ENCODE measurements at regions not wholly inside any gene's neighbourhood (a gene's known extent, or its start where the extent isn't known, plus 50 kb on each side); places are given as distances from the start of the nearest gene placed in this dataset.
"Not testable (repeated sequence)": the region's sequence is repeated elsewhere in the genome, so short reads cannot be mapped to it uniquely, and the experiment has no call there.

DNA sequence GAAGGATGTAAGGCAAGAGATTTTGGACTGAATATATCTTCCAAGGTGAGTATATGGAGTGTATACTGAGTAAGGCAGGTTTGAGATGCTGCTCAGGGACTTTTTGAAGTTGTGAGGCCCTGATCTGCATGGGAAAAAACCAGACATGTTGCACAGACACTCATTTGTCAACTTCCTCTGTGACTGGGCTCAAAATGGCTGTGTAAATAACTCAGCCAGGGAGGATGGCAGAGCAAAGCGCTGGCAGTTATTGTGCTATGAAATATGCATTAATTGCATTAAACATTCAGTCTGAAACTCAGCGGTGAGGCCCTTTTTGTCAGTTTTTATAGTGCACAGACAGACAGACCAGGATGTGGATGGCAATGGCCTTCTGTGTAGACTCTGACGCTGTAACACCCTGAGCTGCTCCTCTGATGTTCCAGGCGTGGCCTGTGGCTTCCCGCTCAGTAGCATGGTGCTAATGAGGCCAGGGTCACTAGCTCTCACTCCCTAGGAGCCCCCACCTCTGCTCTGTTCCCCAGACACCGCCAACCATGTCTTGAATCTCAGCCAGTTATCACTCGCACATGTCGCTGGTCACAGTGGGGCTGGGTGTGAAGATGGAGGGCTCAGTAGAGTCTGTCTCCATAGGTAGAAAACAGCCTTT, 307.0 kb upstream of the PROX1 start:
- DNase-seq (ENCODE audit: low read depth): no peak

DNA sequence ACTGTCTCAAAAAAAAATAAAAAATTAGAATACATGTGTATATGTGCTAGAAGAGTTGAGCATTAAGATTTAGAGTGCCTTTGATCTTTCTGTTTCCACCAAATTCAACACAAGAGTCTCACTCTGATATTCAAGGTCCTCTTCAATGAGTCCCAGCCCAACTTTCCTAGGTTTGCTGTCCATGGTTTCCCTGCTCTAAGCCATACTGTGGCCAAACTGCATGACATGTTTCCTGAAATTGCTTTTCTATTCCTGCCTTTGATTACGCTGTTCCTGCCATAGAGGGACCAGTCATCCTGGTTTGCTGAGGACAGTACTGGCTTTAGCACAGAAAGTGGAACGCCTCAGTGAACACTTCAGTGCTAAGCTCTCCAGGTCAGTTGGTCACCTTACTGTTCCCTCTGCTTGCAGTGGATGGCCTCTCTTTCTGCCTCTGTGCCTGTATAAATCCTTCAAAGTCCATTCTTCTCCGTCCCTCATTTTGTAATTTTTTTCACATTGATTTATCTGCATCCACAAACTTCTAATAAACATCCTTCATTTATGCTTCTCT, 305.9 kb upstream of the PROX1 start:
- no peak for DNase-seq (ENCODE audit: low read depth)

DNA sequence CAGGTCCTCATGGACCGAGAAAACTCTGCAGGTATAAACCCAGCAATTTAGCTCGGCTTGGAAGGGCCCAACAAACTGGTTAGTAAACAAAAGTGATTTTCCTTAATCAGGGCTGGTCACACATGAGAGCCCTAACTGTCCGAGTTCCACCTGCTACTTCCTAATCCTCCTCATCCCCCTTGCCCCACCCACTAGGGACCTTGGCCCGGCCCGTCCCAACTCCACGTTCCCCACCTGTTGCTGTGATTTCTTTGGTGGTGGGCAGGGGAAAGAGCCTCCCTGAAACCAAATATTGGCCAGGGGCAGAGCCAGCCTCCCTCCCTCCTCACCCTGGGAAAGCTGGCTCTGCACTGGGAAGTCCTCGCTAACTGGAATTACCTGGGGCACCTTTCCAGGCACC, 304.2 kb upstream of the PROX1 start:
- DNase-seq (ENCODE audit: low read depth): no peak

DNA sequence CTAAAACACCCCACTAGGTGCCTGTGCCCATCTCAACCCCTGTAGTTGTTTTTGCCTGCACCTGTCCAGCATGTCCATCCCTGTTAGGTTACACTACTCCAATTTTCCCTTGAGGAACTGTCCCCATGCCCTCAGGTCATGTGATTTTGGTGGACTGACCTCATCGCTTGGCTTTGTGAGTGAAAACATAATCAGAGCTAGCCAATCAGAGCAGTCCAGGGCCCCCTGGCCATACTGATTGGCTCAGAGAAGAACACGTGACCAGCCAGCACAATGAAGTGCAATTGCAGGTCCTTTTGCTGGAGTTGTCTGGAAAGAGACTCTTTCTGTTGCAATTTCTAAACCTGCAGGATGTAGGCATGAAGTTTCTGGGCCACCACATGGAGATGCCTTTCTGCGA, 303.3 kb upstream of the PROX1 start:
- no peak for DNase-seq (ENCODE audit: low read depth)

DNA sequence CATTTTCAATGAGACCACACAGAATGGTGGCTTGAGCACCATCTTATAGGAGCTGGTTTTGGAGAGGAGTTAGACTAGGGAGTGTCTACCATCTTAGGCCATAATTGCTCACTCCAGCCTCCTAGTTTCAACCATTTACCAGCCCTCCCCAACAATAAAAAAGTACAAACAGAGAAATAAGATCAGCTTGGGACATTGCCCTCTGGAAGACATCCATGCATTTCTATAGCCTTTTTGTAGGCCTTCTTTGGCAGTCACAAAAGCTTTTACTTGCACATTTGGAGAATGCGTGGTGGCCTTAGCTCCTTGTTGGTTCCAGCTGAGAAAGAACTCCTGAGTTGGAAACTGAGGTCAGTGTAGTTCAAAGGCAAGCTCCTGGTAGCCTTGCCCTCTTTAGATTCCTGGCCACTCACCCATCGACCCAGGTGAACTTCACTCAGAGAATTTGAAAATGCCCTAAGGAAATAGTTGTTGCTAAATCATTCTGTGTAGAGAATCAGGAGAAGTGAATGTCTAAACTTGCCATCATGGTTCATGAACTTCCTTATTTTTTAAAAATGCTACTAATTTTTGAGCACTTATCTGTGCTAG, 301.7 kb upstream of the PROX1 start:
- no peak for DNase-seq (ENCODE audit: low read depth)

DNA sequence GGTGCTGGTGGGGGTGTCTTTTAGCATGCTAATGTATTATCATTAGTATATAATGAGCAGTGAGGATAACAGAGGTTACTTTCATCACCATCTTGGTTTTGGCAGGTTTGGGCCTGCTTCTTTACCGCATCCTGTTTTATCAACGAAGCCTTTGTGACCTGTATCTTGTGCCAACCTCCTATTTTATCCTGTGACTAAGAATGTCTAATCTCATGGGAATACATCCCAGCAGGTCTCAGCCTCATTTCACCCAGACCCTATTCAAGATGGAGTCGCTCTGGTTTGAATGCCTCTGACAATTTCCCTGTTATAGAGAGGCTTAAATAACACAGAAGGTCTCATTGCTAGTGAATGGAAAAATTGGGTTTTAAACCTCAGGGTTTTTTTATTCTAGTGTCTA, 300.8 kb upstream of the PROX1 start:
- no peak for DNase-seq (ENCODE audit: low read depth)

DNA sequence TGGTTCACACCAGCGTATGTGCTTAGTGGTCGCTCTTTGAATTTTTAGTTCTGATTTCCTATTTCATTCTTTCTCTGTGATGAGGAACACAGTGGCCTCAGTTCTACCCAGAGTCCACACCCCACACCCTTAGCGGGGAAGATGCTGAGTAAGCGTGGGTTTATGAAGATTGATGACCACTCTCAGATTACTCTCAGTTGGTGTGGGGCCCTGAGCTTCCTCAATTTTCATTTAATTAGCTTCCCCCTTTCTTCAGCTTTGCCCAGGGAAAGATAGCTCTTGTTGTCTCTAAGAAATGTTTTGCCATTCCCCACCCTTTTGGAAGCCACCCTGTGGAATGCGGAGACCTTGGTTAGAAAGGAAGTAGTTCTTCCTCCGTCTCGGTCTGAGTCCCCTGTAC, 299.9 kb upstream of the PROX1 start:
- DNase-seq (ENCODE audit: low read depth): no peak

DNA sequence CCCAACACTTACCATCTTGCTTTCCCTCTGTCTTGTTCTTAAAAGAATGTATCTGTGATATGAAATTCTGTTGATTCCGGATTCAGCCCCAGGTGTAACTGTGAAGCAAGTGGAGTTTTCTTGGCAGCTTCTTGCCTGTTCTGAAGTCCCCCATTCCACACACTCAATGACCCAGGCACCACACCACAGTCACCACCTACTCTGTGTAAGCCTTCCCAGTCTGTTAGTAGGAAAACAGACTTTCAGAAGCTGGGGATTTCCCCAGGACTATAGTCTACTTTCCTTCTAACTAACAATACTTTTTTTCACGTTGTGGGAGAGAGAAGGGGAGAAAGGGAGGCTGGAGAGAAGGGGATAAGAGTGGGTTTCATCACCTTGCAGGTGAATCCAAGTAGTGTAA, 299.1 kb upstream of the PROX1 start:
- DNase-seq (ENCODE audit: low read depth): no peak

DNA sequence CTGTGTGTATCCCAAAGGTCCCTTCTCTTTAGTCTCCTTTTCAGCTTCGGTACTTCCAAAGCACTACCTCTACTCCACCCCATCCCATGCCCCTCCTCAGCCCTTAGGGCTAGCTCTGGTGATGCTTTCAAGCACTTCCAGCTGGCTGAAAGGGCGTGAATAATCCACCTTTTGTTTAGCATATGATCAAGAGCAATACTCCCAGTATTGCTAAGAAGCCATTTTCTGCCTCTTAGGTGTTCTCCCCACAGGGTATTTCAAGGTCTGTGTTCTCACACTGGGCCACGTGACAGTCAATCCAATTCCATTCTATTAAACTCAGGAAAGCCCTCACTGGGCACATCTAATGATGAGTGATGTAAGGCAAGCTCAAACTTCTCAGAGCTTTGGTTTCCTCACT, 298.5 kb upstream of the PROX1 start:
- DNase-seq (ENCODE audit: low read depth): no peak

DNA sequence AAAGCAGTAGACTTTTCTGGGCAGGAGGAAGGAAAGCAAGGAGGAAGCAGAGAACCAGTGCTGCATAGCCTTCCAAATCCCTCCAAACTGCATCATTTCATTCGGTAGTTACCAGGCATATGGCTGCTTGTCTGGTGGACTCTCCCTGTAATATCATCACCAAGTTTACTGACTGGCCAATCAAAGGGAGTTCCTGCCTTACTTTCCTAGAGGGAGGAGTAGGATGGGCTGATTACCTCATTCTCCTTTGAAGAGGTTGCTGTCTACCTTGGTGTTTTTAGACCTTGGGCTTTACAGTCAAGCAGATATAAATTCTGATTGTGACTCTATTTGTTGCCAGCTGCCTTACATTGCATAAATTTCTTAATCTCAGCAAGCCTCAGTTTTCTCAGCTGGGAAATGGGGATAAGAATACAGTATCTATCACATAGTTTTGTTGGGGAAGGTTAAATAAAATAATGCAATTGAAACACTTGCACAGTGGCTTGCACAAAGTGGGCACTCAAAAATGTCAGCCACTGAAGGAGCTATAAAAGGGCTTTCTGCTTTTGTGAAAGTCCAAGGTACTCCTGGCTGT, 297.3 kb upstream of the PROX1 start:
- DNase-seq (ENCODE audit: low read depth): no peak

DNA sequence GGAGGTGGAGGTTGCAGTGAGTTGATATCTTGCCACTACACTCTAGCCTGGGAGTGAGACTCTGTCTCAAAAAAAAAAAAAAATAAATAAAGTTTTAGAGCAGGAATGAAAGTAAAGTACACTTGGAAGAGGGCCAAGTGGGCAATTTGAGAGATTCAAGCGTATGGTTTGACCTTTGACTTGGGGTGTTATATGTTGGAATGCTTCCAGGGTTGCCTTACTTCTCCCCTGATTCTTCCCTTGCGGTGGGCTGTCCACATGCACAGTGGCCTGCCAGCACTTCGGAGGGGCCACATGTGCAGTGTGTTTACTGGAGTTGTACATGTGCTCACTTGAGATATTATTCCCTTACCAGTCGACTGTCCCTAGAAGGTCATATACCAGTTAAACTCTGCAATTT, 295.5 kb upstream of the PROX1 start:
- no peak for DNase-seq (ENCODE audit: low read depth)

DNA sequence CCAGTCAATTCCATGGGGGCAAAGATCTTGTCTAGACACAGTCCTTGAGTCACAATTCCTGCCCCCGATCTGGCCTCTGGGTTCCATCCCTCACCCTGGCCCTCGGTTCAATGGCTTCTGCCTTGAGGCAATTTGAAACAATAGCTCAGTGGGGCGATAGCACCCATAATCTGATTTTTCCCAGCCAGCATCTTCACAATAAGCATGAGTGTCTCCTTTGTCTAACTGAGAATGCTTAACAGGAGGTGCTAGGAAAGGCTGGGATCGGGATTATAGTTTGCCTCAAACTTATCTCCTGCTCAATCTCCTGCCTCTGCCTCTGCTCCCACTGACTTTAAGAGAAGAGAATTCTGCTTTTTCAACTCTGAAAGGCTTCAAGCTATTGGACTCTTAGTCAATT, 293.9 kb upstream of the PROX1 start:
- no peak for DNase-seq (ENCODE audit: low read depth)

DNA sequence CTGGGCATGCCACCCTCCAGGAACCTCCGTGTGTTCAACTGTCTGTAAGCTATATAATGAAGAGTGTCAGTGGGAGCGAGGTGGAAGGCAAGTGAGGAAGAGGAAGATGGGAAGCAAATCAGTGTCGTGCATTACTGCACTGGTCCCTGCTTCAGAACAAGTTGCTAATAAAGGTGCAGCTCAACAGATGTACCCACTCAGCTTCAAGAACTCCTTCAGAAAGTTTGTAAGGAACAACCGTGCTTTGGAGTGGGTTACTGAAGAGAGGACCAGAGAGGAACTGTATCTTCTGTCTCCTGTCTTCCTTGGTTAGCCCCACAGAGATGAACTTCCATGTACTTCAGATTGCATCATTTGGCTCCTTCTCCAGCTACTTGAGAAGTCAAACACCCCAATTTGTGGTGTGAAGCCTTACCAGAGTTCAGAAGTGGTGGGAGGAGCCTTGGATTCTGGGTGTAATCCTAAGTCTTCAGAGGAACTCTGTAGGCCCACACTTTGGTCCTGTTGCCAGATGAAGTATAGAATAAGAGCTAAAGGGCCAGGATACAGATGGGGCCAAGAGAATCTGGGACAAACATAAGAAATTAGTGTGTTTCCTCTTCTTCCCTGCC, 290.5 kb upstream of the PROX1 start:
- DNase-seq (ENCODE audit: low read depth): no peak

DNA sequence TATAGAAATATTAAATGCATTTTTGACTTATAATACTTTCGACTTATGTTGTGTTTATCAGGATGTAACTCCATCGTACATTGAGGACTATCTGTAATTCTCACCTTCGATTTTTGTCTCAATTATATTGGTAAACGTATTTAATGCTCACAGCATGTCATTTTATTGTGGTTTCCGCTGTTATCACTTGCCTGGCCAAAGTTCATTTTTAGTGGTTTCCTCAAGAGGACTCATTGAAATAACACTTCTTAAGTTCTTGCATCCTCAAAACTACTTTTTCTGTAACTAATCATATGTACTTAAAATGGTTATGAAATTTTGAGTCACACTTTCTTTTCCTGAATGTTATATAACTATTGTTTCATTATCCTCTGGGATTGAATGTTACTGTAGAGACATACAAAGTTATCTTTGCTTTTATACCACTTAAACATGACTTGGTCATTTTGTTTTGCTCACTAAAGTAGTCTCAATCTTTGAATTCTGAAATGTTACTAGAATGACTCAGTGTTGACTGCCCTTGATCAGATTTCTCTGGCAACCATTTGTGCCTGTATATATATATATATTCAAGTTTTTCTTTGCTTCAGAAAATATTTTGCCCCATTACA, 289.6 kb upstream of the PROX1 start:
- no peak for DNase-seq (ENCODE audit: low read depth)

DNA sequence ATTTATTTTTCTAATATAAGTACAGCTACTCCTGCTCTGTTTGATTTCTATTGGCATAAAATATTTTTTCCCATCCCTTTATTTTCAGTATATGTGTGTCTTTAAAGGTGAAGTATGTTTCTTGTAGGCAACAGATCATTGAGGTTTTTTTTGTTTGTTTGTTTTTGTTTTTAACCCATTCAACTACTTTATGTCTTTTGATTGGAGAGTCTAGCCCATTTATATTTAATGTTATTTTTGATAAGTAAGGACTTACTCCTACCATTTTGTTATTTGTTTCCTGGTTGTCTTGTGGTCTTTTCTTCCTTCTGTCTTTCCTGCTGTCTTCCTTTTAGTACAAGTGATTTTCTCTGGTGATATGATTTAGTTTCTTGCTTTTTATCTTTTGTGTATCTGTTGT, 285.1 kb upstream of the PROX1 start:
- no peak for DNase-seq (ENCODE audit: low read depth)

DNA sequence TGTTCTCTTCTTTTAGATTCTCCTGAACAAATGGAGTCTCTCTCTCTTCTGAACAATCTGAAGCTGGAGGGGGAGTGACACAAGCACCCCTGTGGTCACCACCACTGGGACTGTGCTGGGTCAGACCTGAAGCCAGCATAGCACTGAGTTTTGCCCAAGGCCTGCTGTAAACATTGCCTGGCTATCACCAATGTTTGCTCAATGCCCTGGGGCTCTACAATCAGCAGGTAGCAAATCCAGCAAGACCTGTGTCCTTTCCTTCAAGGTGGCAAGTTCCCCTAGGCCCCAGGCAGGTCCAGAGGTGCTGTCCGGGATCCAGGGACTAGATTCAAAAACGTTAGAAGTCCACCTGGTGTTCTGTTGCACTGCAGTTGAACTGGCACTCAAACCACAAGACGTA, 282.8 kb upstream of the PROX1 start:
- DNase-seq (ENCODE audit: low read depth): no peak

DNA sequence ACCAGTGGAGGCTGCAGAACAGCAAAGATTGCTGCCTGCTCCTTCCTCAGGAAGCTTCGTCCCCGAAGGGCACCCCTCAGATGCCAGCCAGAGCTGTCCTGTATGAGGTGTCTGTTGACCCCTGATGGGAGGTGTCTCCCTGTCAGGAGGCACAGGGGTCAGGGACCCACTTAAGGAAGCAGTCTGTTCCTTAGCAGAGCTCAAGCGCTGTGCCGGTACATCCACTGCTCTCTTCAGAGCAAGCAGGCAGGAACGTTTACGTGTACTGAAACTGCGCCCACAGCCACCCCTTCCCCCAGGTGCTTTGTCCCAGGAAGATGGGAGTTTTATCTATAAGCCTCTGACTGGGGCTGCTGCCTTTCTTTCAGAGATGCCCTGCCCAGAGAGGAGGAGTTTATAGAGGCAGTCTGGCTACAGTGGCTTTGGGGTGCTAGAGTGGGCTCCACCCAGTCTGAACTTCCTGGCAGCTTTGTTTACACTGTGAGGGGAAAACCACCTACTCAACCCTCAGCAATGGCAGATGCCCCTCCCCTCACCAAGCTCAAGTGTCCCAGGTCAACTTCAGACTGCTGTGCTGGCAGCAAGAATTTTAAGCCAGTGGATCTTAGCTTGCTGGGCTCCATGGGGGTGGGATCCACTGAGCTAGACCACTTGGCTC, 275.8 kb upstream of the PROX1 start:
- DNase-seq (ENCODE audit: low read depth): not testable (repeated sequence)

DNA sequence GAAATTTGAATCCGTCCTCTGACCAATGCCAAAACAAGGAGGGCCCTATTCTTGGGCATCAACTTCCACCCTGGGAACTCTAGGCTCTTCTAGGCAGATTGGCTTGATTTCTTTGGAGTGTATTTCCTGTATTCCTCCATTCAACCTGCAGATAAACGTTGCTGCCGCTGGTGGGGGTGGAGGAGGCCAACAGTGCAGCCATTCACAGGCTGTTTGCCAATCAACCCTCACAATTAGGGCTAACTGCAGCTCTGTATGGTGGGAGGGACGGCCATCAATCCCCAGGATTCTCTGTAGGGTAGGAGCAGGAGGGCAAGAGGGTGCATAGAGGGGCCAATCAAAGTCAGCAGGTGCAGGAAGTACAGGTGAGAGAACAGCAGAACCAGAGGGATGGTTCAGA, 273.1 kb upstream of the PROX1 start:
- DNase-seq (ENCODE audit: low read depth): no peak

DNA sequence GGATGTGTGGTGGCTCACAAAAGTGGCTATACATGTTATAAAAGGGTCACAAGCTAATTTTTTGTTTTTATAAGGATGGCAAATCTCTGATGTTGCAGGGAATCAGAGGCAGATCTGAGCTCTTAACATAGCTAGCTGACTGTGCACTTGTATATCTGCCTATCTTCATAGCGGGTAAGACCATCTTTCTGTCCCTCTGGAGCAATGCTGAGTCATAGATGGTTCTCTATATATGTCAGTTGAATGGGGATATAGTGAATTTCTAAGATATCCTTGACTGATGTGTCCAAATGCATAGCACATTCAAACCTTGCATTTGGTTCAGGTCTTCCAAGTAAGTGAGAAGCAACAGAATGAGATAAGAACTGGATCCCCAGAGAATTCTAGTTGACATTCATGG, 272.6 kb upstream of the PROX1 start:
- DNase-seq (ENCODE audit: low read depth): no peak

DNA sequence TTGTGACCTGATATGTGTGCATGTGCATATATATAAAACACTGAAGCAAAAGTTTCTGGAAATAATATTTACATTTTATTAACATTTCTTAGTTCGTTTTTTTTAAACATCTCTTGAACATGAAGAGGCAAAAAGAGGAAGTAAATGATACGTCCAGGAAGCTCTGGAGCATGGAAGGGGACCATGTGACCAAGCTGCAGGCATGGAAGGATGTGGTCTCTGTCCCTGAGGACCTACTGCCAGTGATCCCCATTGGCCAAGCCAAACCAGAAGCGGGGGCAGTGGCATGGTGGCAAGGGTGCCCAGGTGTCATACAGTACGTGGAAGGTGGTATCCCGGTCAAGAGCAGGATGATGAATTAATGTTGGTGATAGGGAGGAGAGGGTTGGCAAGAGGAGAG, 268.3 kb upstream of the PROX1 start:
- DNase-seq (ENCODE audit: low read depth): no peak

DNA sequence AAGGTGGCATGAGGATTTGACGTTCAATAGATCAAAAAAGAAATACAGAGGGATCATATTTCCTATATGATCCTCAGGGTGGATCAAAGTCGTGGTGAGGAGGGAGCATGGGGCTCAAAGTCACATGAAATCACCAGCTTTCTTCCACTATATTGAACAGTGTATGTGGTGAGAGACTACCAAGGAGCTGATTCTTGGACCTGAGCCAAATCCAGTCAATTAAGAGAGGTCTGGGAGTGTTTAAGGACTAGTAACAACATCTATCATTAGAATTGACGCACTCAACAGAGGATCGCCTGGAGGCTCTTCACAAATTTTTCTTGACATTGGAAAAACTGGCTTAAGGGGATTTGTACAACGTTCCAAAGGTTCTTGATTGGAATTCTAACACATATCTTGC, 267.7 kb upstream of the PROX1 start:
- no peak for DNase-seq (ENCODE audit: low read depth)

DNA sequence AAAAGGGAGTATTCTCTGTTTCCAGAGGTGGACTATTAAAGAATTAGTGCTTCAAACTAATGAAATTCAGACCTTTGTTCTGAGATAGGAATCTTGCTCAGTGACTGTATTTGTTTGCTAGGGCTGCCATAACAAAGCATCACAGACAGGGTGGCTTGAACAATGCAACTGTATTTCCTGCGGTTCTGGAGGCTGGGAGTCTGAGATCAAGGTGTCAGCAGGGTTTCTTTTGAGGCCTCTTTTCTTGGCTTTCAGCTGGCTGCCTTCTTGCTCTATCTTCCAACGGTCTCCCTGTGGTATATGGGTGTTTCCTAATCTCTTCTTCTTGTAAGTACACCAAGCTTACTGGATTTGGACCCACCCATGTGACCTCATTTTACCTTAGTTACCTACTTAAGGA, 264.6 kb upstream of the PROX1 start:
- no peak for DNase-seq (ENCODE audit: low read depth)
